ENCODE measurements at regions not wholly inside any gene's neighbourhood (a gene's known extent, or its start where the extent isn't known, plus 50 kb on each side); places are given as distances from the start of the nearest gene placed in this dataset.
"Not testable (repeated sequence)": the region's sequence is repeated elsewhere in the genome, so short reads cannot be mapped to it uniquely, and the experiment has no call there.

GRCh38 chr3:29031175-29031574, 249.7 kb upstream of the RBMS3 start:
- TF ChIP-seq, protein P1, sequence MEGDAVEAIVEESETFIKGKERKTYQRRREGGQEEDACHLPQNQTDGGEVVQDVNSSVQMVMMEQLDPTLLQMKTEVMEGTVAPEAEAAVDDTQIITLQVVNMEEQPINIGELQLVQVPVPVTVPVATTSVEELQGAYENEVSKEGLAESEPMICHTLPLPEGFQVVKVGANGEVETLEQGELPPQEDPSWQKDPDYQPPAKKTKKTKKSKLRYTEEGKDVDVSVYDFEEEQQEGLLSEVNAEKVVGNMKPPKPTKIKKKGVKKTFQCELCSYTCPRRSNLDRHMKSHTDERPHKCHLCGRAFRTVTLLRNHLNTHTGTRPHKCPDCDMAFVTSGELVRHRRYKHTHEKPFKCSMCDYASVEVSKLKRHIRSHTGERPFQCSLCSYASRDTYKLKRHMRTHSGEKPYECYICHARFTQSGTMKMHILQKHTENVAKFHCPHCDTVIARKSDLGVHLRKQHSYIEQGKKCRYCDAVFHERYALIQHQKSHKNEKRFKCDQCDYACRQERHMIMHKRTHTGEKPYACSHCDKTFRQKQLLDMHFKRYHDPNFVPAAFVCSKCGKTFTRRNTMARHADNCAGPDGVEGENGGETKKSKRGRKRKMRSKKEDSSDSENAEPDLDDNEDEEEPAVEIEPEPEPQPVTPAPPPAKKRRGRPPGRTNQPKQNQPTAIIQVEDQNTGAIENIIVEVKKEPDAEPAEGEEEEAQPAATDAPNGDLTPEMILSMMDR (IDR thresholded peaks at IDR 0.05 in 2 of 3, conservative IDR thresholded peaks at IDR 0.05 in 1 of 3; ENCODE audit: control insufficient read depth in 2 of 3, extremely low read depth in 1 of 3, insufficient read depth in 1 of 3, low read depth in 3 of 3, low read length in 3 of 3), result not testable (repeated sequence)
- TF ChIP-seq, protein P2, sequence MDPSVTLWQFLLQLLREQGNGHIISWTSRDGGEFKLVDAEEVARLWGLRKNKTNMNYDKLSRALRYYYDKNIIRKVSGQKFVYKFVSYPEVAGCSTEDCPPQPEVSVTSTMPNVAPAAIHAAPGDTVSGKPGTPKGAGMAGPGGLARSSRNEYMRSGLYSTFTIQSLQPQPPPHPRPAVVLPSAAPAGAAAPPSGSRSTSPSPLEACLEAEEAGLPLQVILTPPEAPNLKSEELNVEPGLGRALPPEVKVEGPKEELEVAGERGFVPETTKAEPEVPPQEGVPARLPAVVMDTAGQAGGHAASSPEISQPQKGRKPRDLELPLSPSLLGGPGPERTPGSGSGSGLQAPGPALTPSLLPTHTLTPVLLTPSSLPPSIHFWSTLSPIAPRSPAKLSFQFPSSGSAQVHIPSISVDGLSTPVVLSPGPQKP (IDR thresholded peaks at IDR 0.05; ENCODE audit: low read depth, low read length), result not testable (repeated sequence)

Data from GM12878 (cell line).